ENCODE measurements at regions not wholly inside any gene's neighbourhood (a gene's known extent, or its start where the extent isn't known, plus 50 kb on each side); places are given as distances from the start of the nearest gene placed in this dataset.

GRCh38 chr16:5671421-5671820 is 573.8 kb upstream of the EEF2KMT start:
- ATAC-seq = no peak
- TF ChIP-seq ARNTL (CRISPR knock-in tag; IDR thresholded peaks at IDR 0.05; ENCODE audit: borderline replicate concordance, low read depth) = no peak
- TF ChIP-seq CREB5 (CRISPR knock-in tag; IDR thresholded peaks at IDR 0.05; ENCODE audit: low read depth) = no peak
- TF ChIP-seq SNAI2 (CRISPR knock-in tag; IDR thresholded peaks at IDR 0.05) = no peak
- TF ChIP-seq CSDC2 (CRISPR knock-in tag; IDR thresholded peaks at IDR 0.05) = no peak
- no peak for TF ChIP-seq BACH2 (CRISPR knock-in tag; IDR thresholded peaks at IDR 0.05; ENCODE audit: borderline replicate concordance)
- no peak for TF ChIP-seq TCF4 (CRISPR knock-in tag; IDR thresholded peaks at IDR 0.05; ENCODE audit: borderline replicate concordance)
- TF ChIP-seq PPARA (CRISPR knock-in tag; IDR thresholded peaks at IDR 0.05; ENCODE audit: borderline replicate concordance) = no peak
- TF ChIP-seq TSHZ2 (CRISPR knock-in tag; IDR thresholded peaks at IDR 0.05) = no peak

- TF ChIP-seq POU6F1 (CRISPR knock-in tag; IDR thresholded peaks at IDR 0.05; ENCODE audit: borderline replicate concordance, low read depth) = no peak
- no peak for TF ChIP-seq GLIS3 (CRISPR knock-in tag; IDR thresholded peaks at IDR 0.05)
- no peak for TF ChIP-seq ZNF565 (CRISPR knock-in tag; conservative IDR thresholded peaks at IDR 0.05; ENCODE audit: low read depth)
- no peak for TF ChIP-seq BACH2 (CRISPR knock-in tag; IDR thresholded peaks at IDR 0.05; ENCODE audit: borderline replicate concordance)
- no peak for TF ChIP-seq CSDC2 (CRISPR knock-in tag; IDR thresholded peaks at IDR 0.05)
- ATAC-seq = no peak
These were observed 572.6 kb upstream of the EEF2KMT start for GRCh38 chr16:5670198-5670597.

GRCh38 chr16:5668553-5668952 is 571.0 kb upstream of the EEF2KMT start:
- ATAC-seq = no peak
- TF ChIP-seq ZNF70 (CRISPR knock-in tag; IDR thresholded peaks at IDR 0.05) (no peak), PPARA (CRISPR knock-in tag; IDR thresholded peaks at IDR 0.05; ENCODE audit: borderline replicate concordance) (no peak), ZFP3 (CRISPR knock-in tag; IDR thresholded peaks at IDR 0.05) (no peak), PATZ1 (CRISPR knock-in tag; IDR thresholded peaks at IDR 0.05; ENCODE audit: borderline replicate concordance) (no peak), ISL1 (CRISPR knock-in tag; IDR thresholded peaks at IDR 0.05) (no peak), ESRRG (CRISPR knock-in tag; IDR thresholded peaks at IDR 0.05) (no peak), RARB (CRISPR knock-in tag; IDR thresholded peaks at IDR 0.05) (no peak), ZNF8 (CRISPR knock-in tag; IDR thresholded peaks at IDR 0.05) (no peak), TSHZ2 (CRISPR knock-in tag; IDR thresholded peaks at IDR 0.05) (no peak), ZC3H10 (CRISPR knock-in tag; IDR thresholded peaks at IDR 0.05) (no peak), ZFP30 (CRISPR knock-in tag; IDR thresholded peaks at IDR 0.05) (no peak), TOX (CRISPR knock-in tag; IDR thresholded peaks at IDR 0.05; ENCODE audit: borderline replicate concordance) (no peak), ZNF565 (CRISPR knock-in tag; conservative IDR thresholded peaks at IDR 0.05; ENCODE audit: low read depth) (no peak), CSDC2 (CRISPR knock-in tag; IDR thresholded peaks at IDR 0.05) (no peak), GLIS3 (CRISPR knock-in tag; IDR thresholded peaks at IDR 0.05) (no peak), TCF4 (CRISPR knock-in tag; IDR thresholded peaks at IDR 0.05; ENCODE audit: borderline replicate concordance) (no peak)

All from SK-N-SH treated with all-trans-retinoic acid at 6 μM for 48 hours (cell line).